ENCODE measurements at regions not wholly inside any gene's neighbourhood (a gene's known extent, or its start where the extent isn't known, plus 50 kb on each side); places are given as distances from the start of the nearest gene placed in this dataset.

- CTCF ChIA-PET: no interaction called here
- H4K91ac ChIP-seq (ENCODE audit: insufficient read depth, low read depth, low read length): no peak overlapping the region
- H3K18ac ChIP-seq (ENCODE audit: low read depth, low read length): no peak overlapping the region
- no peak overlapping the region for H3K9ac ChIP-seq (ENCODE audit: low read depth, low read length)
- no peak overlapping the region for H2AFZ ChIP-seq (replicated peaks; ENCODE audit: low read length, poor library complexity)
- H3K9me1 ChIP-seq (ENCODE audit: insufficient read depth, low read length): no peaks in the 10 kb centered on the region
- H4K8ac ChIP-seq (ENCODE audit: low read depth in 2 of 2, low read length in 2 of 2): no peak overlapping the region
- H2AK9ac ChIP-seq (replicated peaks; ENCODE audit: low read depth, low read length, poor library complexity): no peak overlapping the region
- H3K27me3 ChIP-seq (ENCODE audit: control insufficient read depth, insufficient read depth, low read length): no peaks in the 10 kb centered on the region
- POLR2A ChIA-PET (ENCODE audit: unreplicated experiment): no interaction called here
- no CpG with 5 or more reads among the region's 1 CpG for WGBS, 2 experiments (ENCODE audit: extremely low coverage in 2 of 2, insufficient read length in 1 of 2)
- no peak overlapping the region for H2AK5ac ChIP-seq (ENCODE audit: low read depth, low read length)
- no peak overlapping the region for H4K5ac ChIP-seq (ENCODE audit: low read depth, low read length)
- H2BK5ac ChIP-seq (ENCODE audit: low read depth, low read length, poor library complexity, severe bottlenecking): no peak overlapping the region
- no peak for DNase-seq
- H2BK120ac ChIP-seq (ENCODE audit: low read depth, low read length): no peak overlapping the region
- no TSS peak for BruUV-seq (replicated peaks)
- H3K4me2 ChIP-seq (ENCODE audit: low read depth, low read length): no peak overlapping the region
- no peak overlapping the region for H3K56ac ChIP-seq (ENCODE audit: extremely low read depth, insufficient read depth, low read length)
- dilution Hi-C loops (cut with HindIII; ENCODE audit: low sequenced_read_pairs, unreplicated experiment) (no loop called here), in situ Hi-C loops (cut with MboI; ENCODE audit: low sequenced_read_pairs) (no loop called here), intact Hi-C loops (cut with micrococcal nuclease) (no loop called here)
- no peaks in the 10 kb centered on the region for H3K4me1 ChIP-seq (ENCODE audit: control insufficient read depth, insufficient read depth, low read length)
- no peaks in the 10 kb centered on the region for H3K36me3 ChIP-seq (ENCODE audit: control insufficient read depth, insufficient read depth, low read length)
- H3K79me1 ChIP-seq (ENCODE audit: low read depth in 1 of 2, low read length in 2 of 2): no peaks in the 10 kb centered on the region
- no peak overlapping the region for H3K4me3 ChIP-seq (ENCODE audit: insufficient read depth, low read depth, low read length)
- no peak overlapping the region for H2BK15ac ChIP-seq (ENCODE audit: low read depth, low read length)
- H3K9me3 ChIP-seq (ENCODE audit: control insufficient read depth, insufficient read depth, low read length): peaks cover 3% of the 10 kb centered on the region
- H4K20me1 ChIP-seq (ENCODE audit: insufficient read depth, low read length): no peaks in the 10 kb centered on the region
- H3K14ac ChIP-seq (replicated peaks; ENCODE audit: low read depth, low read length): no peak overlapping the region
- no peak overlapping the region for H3K23ac ChIP-seq (ENCODE audit: low read depth, low read length)
- H3K4ac ChIP-seq (ENCODE audit: low read depth, low read length): no peak overlapping the region
- H3K27ac ChIP-seq (ENCODE audit: insufficient read depth, low read length): no peak overlapping the region
- H2BK20ac ChIP-seq (ENCODE audit: low read depth, low read length): no peak overlapping the region
- no peak for ATAC-seq (ENCODE audit: low read depth)
- TF ChIP-seq NFE2L2 (IDR thresholded peaks at IDR 0.05; ENCODE audit: low read depth, low read length) (no peak), MXI1 (IDR thresholded peaks at IDR 0.05; ENCODE audit: borderline replicate concordance, low read depth, low read length) (no peak), SMC3 (IDR thresholded peaks at IDR 0.05; ENCODE audit: low read depth, low read length) (no peak), BHLHE40 (IDR thresholded peaks at IDR 0.05; ENCODE audit: low read depth, low read length) (no peak), MAZ (IDR thresholded peaks at IDR 0.05; ENCODE audit: borderline replicate concordance, low read depth, low read length) (no peak), RAD21 (IDR thresholded peaks at IDR 0.05; ENCODE audit: low read length) (no peak), FOS (IDR thresholded peaks at IDR 0.05; ENCODE audit: low read depth, low read length) (no peak), ELK1 (IDR thresholded peaks at IDR 0.05; ENCODE audit: borderline replicate concordance, low read depth, low read length) (no peak), MAFK (IDR thresholded peaks at IDR 0.05; ENCODE audit: low read depth, low read length) (no peak), USF2 (IDR thresholded peaks at IDR 0.05; ENCODE audit: low read depth, low read length) (no peak)
Observed at GRCh38 chr2:155701721-155702120, 630.8 kb downstream of the NR4A2 start.

All from IMR-90 (cell line).